ENCODE measurements at regions not wholly inside any gene's neighbourhood (a gene's known extent, or its start where the extent isn't known, plus 50 kb on each side); places are given as distances from the start of the nearest gene placed in this dataset.

DNA sequence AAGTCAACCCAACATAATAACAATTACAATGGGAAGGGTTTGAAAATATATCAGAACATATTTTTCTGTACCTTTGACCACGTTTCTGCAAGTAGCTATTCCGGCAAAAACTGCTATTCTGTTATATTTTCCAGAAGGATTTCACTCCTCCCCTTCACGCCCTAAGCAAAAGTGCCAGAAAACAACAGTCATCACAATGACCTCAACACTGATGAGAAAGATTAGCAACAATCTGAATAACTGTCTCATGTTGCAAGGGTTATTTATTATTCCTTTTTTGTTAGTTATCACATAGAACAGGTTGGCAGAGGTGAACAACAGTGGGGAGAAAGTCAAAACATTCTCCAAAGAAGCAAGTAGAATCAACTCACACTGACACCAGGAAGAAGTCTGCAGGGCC is 269.4 kb upstream of the ARRDC4 start:
- DNase-seq (ENCODE audit: low read depth, low spot score), result no peak
- Histone ChIP-seq H3K27me3 (ENCODE audit: control insufficient read depth, insufficient read depth, low read length) (no peaks in the 10 kb centered on the region), H3K4me3 (ENCODE audit: low read depth, low read length) (no peak overlapping the region), H3K9me3 (ENCODE audit: control insufficient read depth, insufficient read depth, low read length) (peaks cover 32% of the 10 kb centered on the region), H3K27ac (ENCODE audit: low read depth, low read length) (no peak overlapping the region)
- no peak for TF ChIP-seq CTCF (IDR thresholded peaks at IDR 0.05; ENCODE audit: low read depth, low read length)
- ChIA-PET CTCF (no interaction called here), POLR2A (no interaction called here)

GRCh38 chr15:97691799-97692198 is 268.7 kb upstream of the ARRDC4 start:
- no peaks in the 10 kb centered on the region for H3K27me3 ChIP-seq (ENCODE audit: control insufficient read depth, insufficient read depth, low read length)
- no peak overlapping the region for H3K4me3 ChIP-seq (ENCODE audit: low read depth, low read length)
- H3K27ac ChIP-seq (ENCODE audit: low read depth, low read length), result no peak overlapping the region
- H3K9me3 ChIP-seq (ENCODE audit: control insufficient read depth, insufficient read depth, low read length), result peaks cover 33% of the 10 kb centered on the region
- ChIA-PET POLR2A (no interaction called here), CTCF (no interaction called here)
- no peak for DNase-seq (ENCODE audit: low read depth, low spot score)
- TF ChIP-seq CTCF (IDR thresholded peaks at IDR 0.05; ENCODE audit: low read depth, low read length), result no peak

DNA sequence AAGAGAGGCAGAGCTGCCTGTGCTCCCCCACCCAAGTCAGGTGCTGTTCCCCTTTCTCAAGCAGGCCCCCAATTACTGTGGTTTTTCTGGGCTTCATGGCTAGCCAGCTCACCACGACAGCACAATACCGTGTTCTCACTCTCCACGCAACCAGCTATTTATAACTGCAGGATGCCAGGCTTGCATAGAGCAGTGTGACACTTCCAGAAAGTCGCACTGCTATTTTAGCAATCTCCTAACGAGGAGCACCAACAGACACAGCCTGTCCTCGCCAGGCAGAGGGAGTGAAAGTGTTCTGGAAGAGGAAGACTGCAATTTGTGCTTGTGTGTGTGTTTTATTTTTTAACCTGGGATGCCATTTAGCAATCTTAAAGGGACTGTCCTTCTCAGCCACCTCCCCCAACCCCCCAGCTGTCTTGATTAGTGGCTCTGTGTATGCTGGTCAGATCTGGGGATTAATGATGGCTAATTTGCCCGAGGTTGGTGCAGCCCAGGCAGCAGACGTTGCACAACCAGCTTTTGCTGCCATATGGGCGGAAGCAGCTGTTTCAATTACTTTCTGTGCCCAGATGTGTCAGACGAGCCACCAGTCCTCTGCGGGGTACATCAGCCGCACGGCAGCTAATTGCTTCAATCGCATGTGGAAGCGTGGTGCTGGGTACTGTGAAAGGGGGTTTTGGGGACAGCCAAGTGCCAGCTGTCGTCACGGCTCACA is 268.0 kb upstream of the ARRDC4 start:
- no peak for TF ChIP-seq CTCF (IDR thresholded peaks at IDR 0.05; ENCODE audit: low read depth, low read length)
- DNase-seq (ENCODE audit: low read depth, low spot score), result no peak
- CTCF ChIA-PET, result no interaction called here
- Histone ChIP-seq H3K9me3 (ENCODE audit: control insufficient read depth, insufficient read depth, low read length) (peaks cover 33% of the 10 kb centered on the region), H3K4me3 (ENCODE audit: low read depth, low read length) (no peak overlapping the region), H3K27me3 (ENCODE audit: control insufficient read depth, insufficient read depth, low read length) (no peaks in the 10 kb centered on the region), H3K27ac (ENCODE audit: low read depth, low read length) (no peak overlapping the region)
- POLR2A ChIA-PET, result no interaction called here

GRCh38 chr15:97694456-97694855 is 266.0 kb upstream of the ARRDC4 start:
- POLR2A ChIA-PET, result no interaction called here
- no peak for DNase-seq (ENCODE audit: low read depth, low spot score)
- Histone ChIP-seq H3K27me3 (ENCODE audit: control insufficient read depth, insufficient read depth, low read length) (no peaks in the 10 kb centered on the region), H3K4me3 (ENCODE audit: low read depth, low read length) (no peak overlapping the region), H3K27ac (ENCODE audit: low read depth, low read length) (no peak overlapping the region), H3K9me3 (ENCODE audit: control insufficient read depth, insufficient read depth, low read length) (peaks cover 27% of the 10 kb centered on the region)
- CTCF ChIA-PET, result no interaction called here
- TF ChIP-seq CTCF (IDR thresholded peaks at IDR 0.05; ENCODE audit: low read depth, low read length), result no peak

DNA sequence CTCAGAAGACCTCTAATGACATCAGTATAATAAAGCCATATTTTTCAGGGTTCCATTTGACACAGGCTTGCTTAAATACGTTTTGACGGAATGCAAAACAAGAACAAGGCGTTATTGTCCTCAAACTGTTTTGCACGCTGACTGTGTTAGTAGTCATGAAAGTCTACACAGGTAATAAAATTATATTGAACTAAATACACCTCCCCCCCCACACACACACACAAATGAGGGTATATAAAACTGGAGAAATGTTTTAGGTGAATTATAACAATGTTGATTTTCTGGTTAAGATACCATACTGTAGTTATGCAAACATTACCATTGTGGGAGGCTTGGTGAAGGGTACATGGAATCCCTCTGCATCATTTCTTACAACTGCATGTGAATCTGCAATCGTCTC is 257.1 kb upstream of the ARRDC4 start:
- TF ChIP-seq CTCF (IDR thresholded peaks at IDR 0.05; ENCODE audit: low read depth, low read length), result no peak
- H3K4me3 ChIP-seq (ENCODE audit: low read depth, low read length), result no peak overlapping the region
- ChIA-PET CTCF (no interaction called here), POLR2A (no interaction called here)
- no peaks in the 10 kb centered on the region for H3K27me3 ChIP-seq (ENCODE audit: control insufficient read depth, insufficient read depth, low read length)
- no peak for DNase-seq (ENCODE audit: low read depth, low spot score)
- peaks cover 15% of the 10 kb centered on the region; the same call in 1 of the 2 replicates for H3K9me3 ChIP-seq (ENCODE audit: control insufficient read depth, insufficient read depth, low read length)
- no peak overlapping the region for H3K27ac ChIP-seq (ENCODE audit: low read depth, low read length)
